HL-60 (cell line): ENCODE measurements at regions not wholly inside any gene's neighbourhood (a gene's known extent, or its start where the extent isn't known, plus 50 kb on each side); places are given as distances from the start of the nearest gene placed in this dataset.

ENCODE experiments used
- DNase-seq, 2 experiments: peaks; one replicate each; pipeline ENCODE4 v3.0.0-alpha.2; 2010 to 2020; ENCODE audit warnings: low read depth in 1 of 2, low spot score in 1 of 2
- H3K27ac ChIP-seq: fragments of 250-450 bp; sonication (Bioruptor Pico); replicated peaks from 2 replicates; pipeline ENCODE4 v1.5.1; 2020; ENCODE audit warnings: mild to moderate bottlenecking, moderate library complexity
- H3K27me3 ChIP-seq: fragments of 250-450 bp; sonication (Bioruptor Pico); 2 replicates; pipeline ENCODE4 v1.5.1; 2021; ENCODE audit warnings: mild to moderate bottlenecking, moderate library complexity; ENCODE audit not compliant: insufficient read depth, poor library complexity, severe bottlenecking
- H3K4me3 ChIP-seq: replicated peaks from 2 replicates; pipeline ENCODE4 v1.5.1; 2011; ENCODE audit warnings: mild to moderate bottlenecking, control low read depth, low read length; ENCODE audit not compliant: insufficient read depth
- GABPA ChIP-seq: IDR thresholded peaks from 2 replicates; pipeline ENCODE4 v1.6.1; 2012; ENCODE audit warnings: low read depth
- POLR2AphosphoS5 ChIP-seq: IDR thresholded peaks from 2 replicates; pipeline ENCODE4 v1.6.1; 2012; ENCODE audit warnings: low read depth
- SPI1 ChIP-seq: IDR thresholded peaks from 2 replicates; pipeline ENCODE4 v1.6.1; 2012; ENCODE audit warnings: low read depth, mild to moderate bottlenecking, borderline replicate concordance
- TF ChIP-seq, protein P1 (sequence below): IDR thresholded peaks from one replicate; pipeline ENCODE4 v1.5.1; 2011; ENCODE audit warnings: low read length, control low read depth, inconsistent platforms; ENCODE audit not compliant: insufficient read depth
- TF ChIP-seq, protein P2 (sequence below): IDR thresholded peaks from 2 replicates; pipeline ENCODE4 v1.6.1; 2012; ENCODE audit warnings: low read depth; ENCODE audit not compliant: insufficient replicate concordance

DNA sequence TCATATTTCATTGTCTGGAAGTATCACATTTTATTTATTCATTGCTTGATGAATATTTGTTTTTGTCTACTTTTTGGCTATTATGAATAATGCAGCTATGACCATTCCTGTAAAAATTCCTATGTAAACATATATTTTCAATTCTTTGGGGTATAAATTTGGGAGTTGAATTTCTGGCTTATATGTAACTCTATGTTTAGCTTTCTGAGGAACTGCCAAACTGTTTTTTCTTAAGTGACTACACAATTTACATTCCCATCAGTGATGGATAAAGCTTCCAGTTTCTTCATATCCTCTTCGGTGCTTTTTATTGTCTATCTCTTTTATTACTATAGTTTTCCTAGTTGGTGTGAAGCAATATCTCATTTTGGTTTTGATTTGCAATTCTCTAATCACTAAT lies 115.6 kb upstream of the CXCL12 start:
- Histone ChIP-seq H3K27me3 (no peaks in the 10 kb centered on the region), H3K27ac (no peak overlapping the region)
- DNase-seq, result no peak

DNA sequence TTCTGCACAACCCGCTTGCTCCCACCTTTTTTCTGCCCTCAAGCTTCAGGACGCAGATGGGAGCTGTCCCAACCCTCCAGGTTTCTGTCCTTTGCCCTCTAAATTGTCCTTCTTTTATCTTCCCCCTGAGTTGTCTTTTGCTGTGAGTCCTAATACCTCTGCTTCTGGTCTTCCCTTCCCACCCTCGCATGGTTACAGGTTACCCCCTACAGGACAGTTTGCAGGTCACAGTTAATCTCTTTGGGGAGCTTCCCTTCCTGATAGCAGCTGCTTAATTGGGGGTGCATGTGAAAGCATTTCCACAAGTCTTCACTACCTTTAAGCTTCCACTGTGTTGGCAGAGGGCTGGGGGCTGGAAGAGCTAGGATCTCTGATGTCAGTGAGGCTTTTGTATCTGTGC lies 121.5 kb upstream of the CXCL12 start:
- no peaks in the 10 kb centered on the region for H3K27me3 ChIP-seq
- no peak overlapping the region for H3K27ac ChIP-seq
- no peak overlapping the region for H3K4me3 ChIP-seq
- DNase-seq, result no peak
- TF ChIP-seq, protein P1, sequence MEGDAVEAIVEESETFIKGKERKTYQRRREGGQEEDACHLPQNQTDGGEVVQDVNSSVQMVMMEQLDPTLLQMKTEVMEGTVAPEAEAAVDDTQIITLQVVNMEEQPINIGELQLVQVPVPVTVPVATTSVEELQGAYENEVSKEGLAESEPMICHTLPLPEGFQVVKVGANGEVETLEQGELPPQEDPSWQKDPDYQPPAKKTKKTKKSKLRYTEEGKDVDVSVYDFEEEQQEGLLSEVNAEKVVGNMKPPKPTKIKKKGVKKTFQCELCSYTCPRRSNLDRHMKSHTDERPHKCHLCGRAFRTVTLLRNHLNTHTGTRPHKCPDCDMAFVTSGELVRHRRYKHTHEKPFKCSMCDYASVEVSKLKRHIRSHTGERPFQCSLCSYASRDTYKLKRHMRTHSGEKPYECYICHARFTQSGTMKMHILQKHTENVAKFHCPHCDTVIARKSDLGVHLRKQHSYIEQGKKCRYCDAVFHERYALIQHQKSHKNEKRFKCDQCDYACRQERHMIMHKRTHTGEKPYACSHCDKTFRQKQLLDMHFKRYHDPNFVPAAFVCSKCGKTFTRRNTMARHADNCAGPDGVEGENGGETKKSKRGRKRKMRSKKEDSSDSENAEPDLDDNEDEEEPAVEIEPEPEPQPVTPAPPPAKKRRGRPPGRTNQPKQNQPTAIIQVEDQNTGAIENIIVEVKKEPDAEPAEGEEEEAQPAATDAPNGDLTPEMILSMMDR, result no peak
- TF ChIP-seq, protein P2, sequence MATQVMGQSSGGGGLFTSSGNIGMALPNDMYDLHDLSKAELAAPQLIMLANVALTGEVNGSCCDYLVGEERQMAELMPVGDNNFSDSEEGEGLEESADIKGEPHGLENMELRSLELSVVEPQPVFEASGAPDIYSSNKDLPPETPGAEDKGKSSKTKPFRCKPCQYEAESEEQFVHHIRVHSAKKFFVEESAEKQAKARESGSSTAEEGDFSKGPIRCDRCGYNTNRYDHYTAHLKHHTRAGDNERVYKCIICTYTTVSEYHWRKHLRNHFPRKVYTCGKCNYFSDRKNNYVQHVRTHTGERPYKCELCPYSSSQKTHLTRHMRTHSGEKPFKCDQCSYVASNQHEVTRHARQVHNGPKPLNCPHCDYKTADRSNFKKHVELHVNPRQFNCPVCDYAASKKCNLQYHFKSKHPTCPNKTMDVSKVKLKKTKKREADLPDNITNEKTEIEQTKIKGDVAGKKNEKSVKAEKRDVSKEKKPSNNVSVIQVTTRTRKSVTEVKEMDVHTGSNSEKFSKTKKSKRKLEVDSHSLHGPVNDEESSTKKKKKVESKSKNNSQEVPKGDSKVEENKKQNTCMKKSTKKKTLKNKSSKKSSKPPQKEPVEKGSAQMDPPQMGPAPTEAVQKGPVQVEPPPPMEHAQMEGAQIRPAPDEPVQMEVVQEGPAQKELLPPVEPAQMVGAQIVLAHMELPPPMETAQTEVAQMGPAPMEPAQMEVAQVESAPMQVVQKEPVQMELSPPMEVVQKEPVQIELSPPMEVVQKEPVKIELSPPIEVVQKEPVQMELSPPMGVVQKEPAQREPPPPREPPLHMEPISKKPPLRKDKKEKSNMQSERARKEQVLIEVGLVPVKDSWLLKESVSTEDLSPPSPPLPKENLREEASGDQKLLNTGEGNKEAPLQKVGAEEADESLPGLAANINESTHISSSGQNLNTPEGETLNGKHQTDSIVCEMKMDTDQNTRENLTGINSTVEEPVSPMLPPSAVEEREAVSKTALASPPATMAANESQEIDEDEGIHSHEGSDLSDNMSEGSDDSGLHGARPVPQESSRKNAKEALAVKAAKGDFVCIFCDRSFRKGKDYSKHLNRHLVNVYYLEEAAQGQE, result no peak
- TF ChIP-seq SPI1 (no peak), POLR2AphosphoS5 (no peak), GABPA (no peak)

More for the DNA sequence above, 115.6 kb upstream of the CXCL12 start:
- TF ChIP-seq, protein P1, result no peak
- TF ChIP-seq SPI1 (no peak), GABPA (no peak), POLR2AphosphoS5 (no peak)
- TF ChIP-seq, protein P2, result no peak
- H3K4me3 ChIP-seq, result no peak overlapping the region

DNA sequence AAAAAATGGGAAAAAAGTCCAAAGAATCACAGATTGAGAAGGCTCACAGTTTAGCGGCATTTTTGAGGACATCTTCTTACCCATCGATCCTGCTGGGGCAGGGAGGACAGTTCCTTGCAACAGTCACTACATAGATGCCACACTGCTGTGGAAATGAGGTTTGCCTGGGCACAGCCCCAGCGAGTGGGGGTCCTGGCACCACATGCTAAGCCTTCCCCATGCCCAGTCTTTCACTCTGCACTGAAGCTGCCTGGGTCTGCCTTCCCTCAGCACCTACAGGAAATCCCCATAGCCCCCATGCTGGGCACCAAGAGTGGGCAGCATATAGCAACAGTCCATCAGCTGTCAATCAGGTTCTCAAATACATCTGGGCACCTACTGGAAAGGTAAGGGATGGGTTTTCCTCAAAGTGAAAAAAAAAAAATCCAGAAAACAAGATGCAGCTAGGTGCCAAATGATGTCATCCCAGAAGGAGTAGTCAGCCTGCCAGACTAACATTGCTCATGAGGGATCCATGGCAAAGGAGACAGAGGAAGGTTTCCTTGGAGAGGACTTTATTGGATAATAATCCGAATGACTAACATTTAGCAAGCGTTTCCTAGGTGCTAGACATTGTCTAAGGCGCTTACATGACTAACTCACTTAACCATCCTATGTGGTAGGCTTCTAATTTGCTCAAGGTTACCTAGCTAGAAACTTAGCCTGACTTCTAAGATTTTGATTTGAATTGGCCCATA lies 125.7 kb upstream of the CXCL12 start:
- no peak for DNase-seq
- no peak overlapping the region for H3K27ac ChIP-seq
- H3K27me3 ChIP-seq, result no peaks in the 10 kb centered on the region
- H3K4me3 ChIP-seq, result no peak overlapping the region
- TF ChIP-seq SPI1, result no peak
- TF ChIP-seq, protein P2, result no peak
- TF ChIP-seq, protein P1, result no peak
- no peak for TF ChIP-seq GABPA
- TF ChIP-seq POLR2AphosphoS5, result no peak
